ENCODE measurements at regions not wholly inside any gene's neighbourhood (a gene's known extent, or its start where the extent isn't known, plus 50 kb on each side); places are given as distances from the start of the nearest gene placed in this dataset.
"Not testable (repeated sequence)": the region's sequence is repeated elsewhere in the genome, so short reads cannot be mapped to it uniquely, and the experiment has no call there.

GRCh38 chr19:5244351-5244750, 96.3 kb downstream of the PTPRS start:
- TF ChIP-seq CTCF (IDR thresholded peaks at IDR 0.05; ENCODE audit: low read depth, low read length), result no peak
- no peak for DNase-seq (ENCODE audit: extremely low read depth, low read depth)

GRCh38 chr19:5243878-5244277, 96.7 kb downstream of the PTPRS start:
- no peak for DNase-seq (ENCODE audit: extremely low read depth, low read depth)
- TF ChIP-seq CTCF (IDR thresholded peaks at IDR 0.05; ENCODE audit: low read depth, low read length), result no peak

- not testable (repeated sequence) for DNase-seq (ENCODE audit: extremely low read depth, low read depth)
These were observed 98.7 kb downstream of the PTPRS start for GRCh38 chr19:5241896-5242295.

- TF ChIP-seq CTCF (IDR thresholded peaks at IDR 0.05; ENCODE audit: low read depth, low read length), result no peak
These were observed 100.6 kb downstream of the PTPRS start for GRCh38 chr19:5240011-5240410.

GRCh38 chr19:5238700-5239099, 101.9 kb downstream of the PTPRS start:
- TF ChIP-seq CTCF (IDR thresholded peaks at IDR 0.05; ENCODE audit: low read depth, low read length), result no peak
- no peak for DNase-seq (ENCODE audit: extremely low read depth, low read depth)

More at GRCh38 chr19:5240011-5240410, 100.6 kb downstream of the PTPRS start:
- no peak for DNase-seq (ENCODE audit: extremely low read depth, low read depth)

GRCh38 chr19:5237939-5238480, 102.6 kb downstream of the PTPRS start:
- no peak for TF ChIP-seq CTCF (IDR thresholded peaks at IDR 0.05; ENCODE audit: low read depth, low read length)
- DNase-seq (ENCODE audit: extremely low read depth, low read depth), result no peak

- no peak for TF ChIP-seq CTCF (IDR thresholded peaks at IDR 0.05; ENCODE audit: low read depth, low read length)
- no peak for DNase-seq (ENCODE audit: extremely low read depth, low read depth)
These were observed 103.3 kb downstream of the PTPRS start for GRCh38 chr19:5237190-5237780.
